KMS-11 (cell line): ENCODE measurements at regions not wholly inside any gene's neighbourhood (a gene's known extent, or its start where the extent isn't known, plus 50 kb on each side); places are given as distances from the start of the nearest gene placed in this dataset.

ENCODE experiments used
- H2AFZ ChIP-seq: fragments of 200-600 bp; sonication (generic); 2 replicates; pipeline ENCODE4 v1.6.1; 2016; ENCODE audit warnings: antibody characterized with exemption, mixed run types, low read depth
- H3K27ac ChIP-seq: fragments of 200-600 bp; sonication (generic); 2 replicates; pipeline ENCODE4 v1.6.1; 2016; ENCODE audit warnings: mild to moderate bottlenecking, mixed run types
- H3K27me3 ChIP-seq: fragments of 200-600 bp; sonication (generic); 2 replicates; pipeline ENCODE4 v1.6.1; 2017; ENCODE audit warnings: mild to moderate bottlenecking, low read depth, mixed run types, moderate library complexity; ENCODE audit not compliant: insufficient read depth
- H3K36me3 ChIP-seq: fragments of 200-600 bp; sonication (generic); 2 replicates; pipeline ENCODE4 v1.6.1; 2017; ENCODE audit warnings: mild to moderate bottlenecking, mixed run types; ENCODE audit not compliant: insufficient read depth
- H3K4me1 ChIP-seq: fragments of 200-600 bp; sonication (generic); 2 replicates; pipeline ENCODE4 v1.6.1; 2016; ENCODE audit warnings: mild to moderate bottlenecking, low read depth, mixed run types; ENCODE audit not compliant: poor library complexity, severe bottlenecking
- H3K4me2 ChIP-seq: fragments of 200-600 bp; sonication (generic); 2 replicates; pipeline ENCODE4 v1.7.0; 2016; ENCODE audit warnings: mild to moderate bottlenecking, mixed run types
- H3K4me3 ChIP-seq: fragments of 200-600 bp; sonication (generic); IDR thresholded peaks from 2 replicates; pipeline ENCODE4 v1.6.1; 2017; ENCODE audit warnings: low read depth, low read length, mixed read lengths; ENCODE audit not compliant: insufficient read depth
- H3K79me2 ChIP-seq: fragments of 200-600 bp; sonication (generic); 2 replicates; pipeline ENCODE4 v1.6.1; 2016; ENCODE audit warnings: low read depth, mixed run types; ENCODE audit not compliant: insufficient read depth
- H3K9ac ChIP-seq: fragments of 200-600 bp; sonication (generic); 2 replicates; pipeline ENCODE4 v1.6.1; 2016; ENCODE audit warnings: mild to moderate bottlenecking, mixed run types
- H4K20me1 ChIP-seq: fragments of 200-600 bp; sonication (generic); 2 replicates; pipeline ENCODE4 v1.6.1; 2016; ENCODE audit warnings: mild to moderate bottlenecking, mixed run types; ENCODE audit not compliant: insufficient read depth
- TF ChIP-seq, protein P1 (sequence below): fragments of 200-600 bp; sonication (generic); conservative IDR thresholded peaks from 2 replicates; pipeline ENCODE4 v1.6.1; 2017; ENCODE audit warnings: low read depth, mild to moderate bottlenecking, antibody characterized with exemption, low read length, moderate library complexity, mixed read lengths

DNA sequence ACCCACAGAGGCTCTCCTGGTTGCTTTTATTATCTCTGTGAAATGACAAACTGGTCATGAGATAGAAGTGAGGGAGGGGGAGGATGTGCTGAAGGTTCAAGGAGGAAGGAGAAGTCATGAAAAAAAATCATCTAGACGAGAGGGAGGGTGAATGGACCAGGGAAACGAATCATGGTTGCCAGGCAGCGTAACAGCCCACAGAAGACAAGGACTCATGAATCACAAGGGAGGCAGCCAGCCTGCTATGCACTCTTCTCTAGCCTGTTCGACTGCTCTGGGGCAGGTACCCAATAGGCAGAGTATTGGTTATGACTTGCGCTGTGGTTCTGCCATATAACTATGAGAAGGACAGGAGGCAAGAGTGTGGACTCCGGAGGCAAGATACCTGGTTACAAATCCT is 475.2 kb downstream of the CDK5RAP2 start:
- no peaks in the 10 kb centered on the region for H3K4me1 ChIP-seq
- H3K4me2 ChIP-seq: no peak overlapping the region
- no peak overlapping the region for H3K27ac ChIP-seq
- TF ChIP-seq, protein P1, sequence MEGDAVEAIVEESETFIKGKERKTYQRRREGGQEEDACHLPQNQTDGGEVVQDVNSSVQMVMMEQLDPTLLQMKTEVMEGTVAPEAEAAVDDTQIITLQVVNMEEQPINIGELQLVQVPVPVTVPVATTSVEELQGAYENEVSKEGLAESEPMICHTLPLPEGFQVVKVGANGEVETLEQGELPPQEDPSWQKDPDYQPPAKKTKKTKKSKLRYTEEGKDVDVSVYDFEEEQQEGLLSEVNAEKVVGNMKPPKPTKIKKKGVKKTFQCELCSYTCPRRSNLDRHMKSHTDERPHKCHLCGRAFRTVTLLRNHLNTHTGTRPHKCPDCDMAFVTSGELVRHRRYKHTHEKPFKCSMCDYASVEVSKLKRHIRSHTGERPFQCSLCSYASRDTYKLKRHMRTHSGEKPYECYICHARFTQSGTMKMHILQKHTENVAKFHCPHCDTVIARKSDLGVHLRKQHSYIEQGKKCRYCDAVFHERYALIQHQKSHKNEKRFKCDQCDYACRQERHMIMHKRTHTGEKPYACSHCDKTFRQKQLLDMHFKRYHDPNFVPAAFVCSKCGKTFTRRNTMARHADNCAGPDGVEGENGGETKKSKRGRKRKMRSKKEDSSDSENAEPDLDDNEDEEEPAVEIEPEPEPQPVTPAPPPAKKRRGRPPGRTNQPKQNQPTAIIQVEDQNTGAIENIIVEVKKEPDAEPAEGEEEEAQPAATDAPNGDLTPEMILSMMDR: no peak
- no peak overlapping the region for H3K9ac ChIP-seq
- no peak overlapping the region for H3K4me3 ChIP-seq
- no peaks in the 10 kb centered on the region for H4K20me1 ChIP-seq
- no peaks in the 10 kb centered on the region for H3K36me3 ChIP-seq
- no peaks in the 10 kb centered on the region for H3K27me3 ChIP-seq
- no peaks in the 10 kb centered on the region for H3K79me2 ChIP-seq
- H2AFZ ChIP-seq: no peak overlapping the region

DNA sequence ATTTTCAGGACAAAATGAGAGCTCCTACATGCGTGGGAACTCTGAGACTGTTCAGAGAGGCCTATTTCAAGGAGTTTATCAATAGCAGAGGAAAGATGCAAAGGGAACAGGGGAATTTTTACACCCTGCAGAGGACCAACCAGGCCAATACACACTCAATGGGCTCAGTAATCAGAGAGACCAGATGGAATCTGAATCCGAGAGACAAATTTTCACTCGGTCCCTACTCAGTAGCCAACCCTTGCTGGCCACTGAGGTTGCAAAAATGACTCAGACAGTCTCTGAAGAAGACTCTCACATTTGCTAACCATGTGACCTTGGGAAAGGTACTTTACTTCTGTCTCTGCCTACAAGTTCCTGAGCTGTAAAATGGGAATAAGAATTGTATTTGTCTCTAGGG is 479.4 kb downstream of the CDK5RAP2 start:
- Histone ChIP-seq H3K4me3 (no peak overlapping the region), H3K79me2 (no peaks in the 10 kb centered on the region), H3K4me1 (no peaks in the 10 kb centered on the region), H2AFZ (no peak overlapping the region), H3K4me2 (no peak overlapping the region), H3K36me3 (no peaks in the 10 kb centered on the region), H3K27me3 (no peaks in the 10 kb centered on the region), H4K20me1 (no peaks in the 10 kb centered on the region), H3K9ac (no peak overlapping the region), H3K27ac (no peak overlapping the region)
- TF ChIP-seq, protein P1: no peak

DNA sequence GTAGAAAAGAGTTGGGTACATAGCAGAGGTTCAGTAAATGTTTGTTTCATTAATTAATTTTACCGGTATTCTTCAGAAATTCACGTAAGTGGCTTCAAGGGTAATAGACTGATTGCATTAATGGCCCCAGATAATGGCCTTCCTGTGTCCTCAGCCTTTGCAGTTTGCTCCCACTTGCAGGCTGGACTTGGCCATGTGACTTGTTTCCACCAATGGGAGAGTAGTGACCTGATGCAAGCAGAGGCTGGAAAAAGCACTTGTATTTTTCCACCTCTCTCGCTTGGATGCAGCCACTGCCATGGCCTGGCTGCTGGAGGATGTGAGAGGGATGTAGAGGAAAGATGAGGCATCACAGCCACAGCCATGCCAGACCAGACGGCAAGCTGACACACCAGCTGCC is 480.9 kb downstream of the CDK5RAP2 start:
- Histone ChIP-seq H3K27ac (no peak overlapping the region), H3K36me3 (no peaks in the 10 kb centered on the region), H4K20me1 (no peaks in the 10 kb centered on the region), H3K4me3 (no peak overlapping the region), H3K4me1 (no peaks in the 10 kb centered on the region), H3K9ac (no peak overlapping the region), H3K4me2 (no peak overlapping the region), H2AFZ (no peak overlapping the region), H3K79me2 (no peaks in the 10 kb centered on the region), H3K27me3 (no peaks in the 10 kb centered on the region)
- TF ChIP-seq, protein P1: no peak

DNA sequence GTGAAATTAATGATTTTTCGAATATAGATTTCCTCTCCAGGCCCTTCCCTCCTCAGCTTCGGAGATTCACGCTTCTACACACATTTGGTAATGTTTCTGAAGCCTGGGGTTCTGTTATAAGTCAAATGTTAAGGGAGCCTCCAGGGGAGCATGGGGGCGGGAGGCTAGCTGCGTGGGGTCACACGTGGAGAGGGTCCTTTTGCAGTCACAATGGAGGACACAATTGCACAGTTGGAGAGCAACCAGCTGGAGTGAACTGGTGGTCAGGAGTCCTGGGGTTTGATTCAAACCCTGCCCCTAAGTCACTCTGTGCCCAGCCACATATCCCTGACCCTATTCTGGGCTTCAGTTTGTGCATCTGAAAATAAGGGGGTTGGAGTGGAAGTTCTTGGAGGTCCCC is 481.4 kb downstream of the CDK5RAP2 start:
- Histone ChIP-seq H3K4me1 (no peaks in the 10 kb centered on the region), H4K20me1 (no peaks in the 10 kb centered on the region), H3K4me2 (no peak overlapping the region), H3K27me3 (no peaks in the 10 kb centered on the region), H3K4me3 (no peak overlapping the region), H2AFZ (no peak overlapping the region), H3K79me2 (no peaks in the 10 kb centered on the region), H3K27ac (no peak overlapping the region), H3K9ac (no peak overlapping the region), H3K36me3 (no peaks in the 10 kb centered on the region)
- TF ChIP-seq, protein P1: no peak

DNA sequence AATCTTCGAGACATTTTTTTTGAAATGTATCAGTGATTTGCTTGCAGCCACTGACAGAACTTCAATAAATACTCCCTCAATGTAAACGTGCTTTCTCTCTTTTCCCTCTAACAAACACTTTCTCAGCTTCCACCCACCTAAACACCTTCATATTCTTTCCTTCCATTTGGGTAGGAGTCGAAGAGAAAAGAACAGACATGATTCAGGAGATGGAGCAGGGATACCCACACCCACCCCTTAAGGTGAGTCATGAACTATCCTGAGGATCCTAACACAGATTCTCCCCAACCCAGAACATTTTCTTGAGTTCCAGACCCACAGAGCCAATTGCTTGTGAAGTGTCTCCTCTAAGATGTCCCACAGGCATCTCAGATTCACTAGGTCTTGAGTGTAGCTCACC is 488.8 kb downstream of the CDK5RAP2 start:
- Histone ChIP-seq H3K9ac (no peak overlapping the region), H3K4me2 (no peak overlapping the region), H3K27ac (no peak overlapping the region), H2AFZ (no peak overlapping the region), H3K79me2 (no peaks in the 10 kb centered on the region), H3K36me3 (no peaks in the 10 kb centered on the region), H4K20me1 (no peaks in the 10 kb centered on the region), H3K27me3 (no peaks in the 10 kb centered on the region), H3K4me3 (no peak overlapping the region), H3K4me1 (no peaks in the 10 kb centered on the region)
- TF ChIP-seq, protein P1: no peak
